ENCODE measurements at regions not wholly inside any gene's neighbourhood (a gene's known extent, or its start where the extent isn't known, plus 50 kb on each side); places are given as distances from the start of the nearest gene placed in this dataset.
A peak's percentile ranks its signal among the peaks of the same experiment; 100 is the strongest.

GRCh38 chr13:44211286-44211685, 162.3 kb upstream of the SERP2 start:
- no peak for DNase-seq (ENCODE audit: low spot score)
- Histone ChIP-seq H3K4me1 (peaks cover 0 to 10% of the 10 kb centered on the region in 2 donors), H3K36me3 (no peaks in the 10 kb centered on the region), H3K27ac (no peak overlapping the region), H3K9me3 (peaks cover 0 to under 1% of the 10 kb centered on the region in 2 donors), H3K27me3 (no peaks in the 10 kb centered on the region), H3K4me3 (no peak overlapping the region)
- TF ChIP-seq CTCF (IDR thresholded peaks at IDR 0.05), result no peak

DNA sequence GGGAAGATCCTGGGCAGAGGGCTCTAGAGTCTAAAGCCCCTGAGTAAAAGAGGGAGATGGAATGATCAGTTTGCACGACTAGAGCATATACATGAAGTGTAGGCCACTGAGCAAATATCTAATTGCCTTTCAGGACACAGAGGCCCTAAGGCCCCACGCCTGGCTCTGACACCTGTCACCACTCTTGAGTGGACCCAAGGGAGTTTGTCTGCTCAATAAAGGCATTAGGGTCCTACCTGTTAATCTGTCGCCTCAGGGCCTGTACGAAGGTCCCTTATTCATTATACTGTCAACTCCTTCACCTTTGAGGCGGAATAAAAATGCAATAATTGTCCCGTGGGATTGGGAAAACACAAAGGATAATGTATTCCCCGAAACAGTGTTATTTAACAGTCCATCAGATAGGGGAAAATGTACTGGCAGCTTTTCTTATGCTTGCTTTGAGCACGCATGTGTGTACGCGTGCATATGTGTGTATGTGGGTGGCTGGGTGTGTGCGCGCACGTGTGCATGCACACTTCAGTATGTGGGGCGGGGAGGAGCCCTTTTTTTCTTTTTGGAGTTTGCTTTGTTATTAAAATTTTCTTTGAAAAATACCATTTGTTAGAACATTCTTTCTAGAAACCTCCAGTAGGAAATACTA, 161.8 kb upstream of the SERP2 start:
- no peak overlapping the region for H3K4me3 ChIP-seq
- H3K36me3 ChIP-seq, result no peaks in the 10 kb centered on the region
- DNase-seq (ENCODE audit: low spot score), result no peak
- H3K27ac ChIP-seq, result no peak overlapping the region
- TF ChIP-seq CTCF (IDR thresholded peaks at IDR 0.05), result no peak
- no peaks in the 10 kb centered on the region for H3K9me3 ChIP-seq
- no peaks in the 10 kb centered on the region for H3K27me3 ChIP-seq
- H3K4me1 ChIP-seq, result peaks cover 0 to 10% of the 10 kb centered on the region in 2 donors

- peak; percentile 61 for DNase-seq (ENCODE audit: low spot score)
- H3K4me3 ChIP-seq, result no peak overlapping the region
- TF ChIP-seq CTCF (IDR thresholded peaks at IDR 0.05), result no peak
- no peaks in the 10 kb centered on the region for H3K9me3 ChIP-seq
- H3K4me1 ChIP-seq, result peaks cover 0 to 10% of the 10 kb centered on the region in 2 donors
- no peaks in the 10 kb centered on the region for H3K27me3 ChIP-seq
- H3K36me3 ChIP-seq, result no peaks in the 10 kb centered on the region
- H3K27ac ChIP-seq, result no peak overlapping the region
Observed at GRCh38 chr13:44212633-44213396, 160.8 kb upstream of the SERP2 start.

- no peaks in the 10 kb centered on the region for H3K27me3 ChIP-seq
- peaks cover 0 to 33% of the 10 kb centered on the region in 2 donors for H3K4me1 ChIP-seq
- DNase-seq (ENCODE audit: low spot score), result peak; percentile 89
- no peaks in the 10 kb centered on the region for H3K9me3 ChIP-seq
- no peak for TF ChIP-seq CTCF (IDR thresholded peaks at IDR 0.05)
- peak overlapping the region; percentile 66 to 67 for H3K27ac ChIP-seq
- no peaks in the 10 kb centered on the region for H3K36me3 ChIP-seq
- H3K4me3 ChIP-seq, result no peak overlapping the region
Observed at GRCh38 chr13:44218501-44219240, 155.0 kb upstream of the SERP2 start.

GRCh38 chr13:44219577-44220548, 153.8 kb upstream of the SERP2 start:
- no peak for TF ChIP-seq CTCF (IDR thresholded peaks at IDR 0.05)
- peaks cover 0 to 42% of the 10 kb centered on the region in 2 donors for H3K4me1 ChIP-seq
- no peak for DNase-seq (ENCODE audit: low spot score)
- H3K9me3 ChIP-seq, result no peaks in the 10 kb centered on the region
- peak overlapping the region; percentile 66 to 67 for H3K27ac ChIP-seq
- no peaks in the 10 kb centered on the region for H3K27me3 ChIP-seq
- no peak overlapping the region for H3K4me3 ChIP-seq
- no peaks in the 10 kb centered on the region for H3K36me3 ChIP-seq
